ENCODE measurements at regions not wholly inside any gene's neighbourhood (a gene's known extent, or its start where the extent isn't known, plus 50 kb on each side); places are given as distances from the start of the nearest gene placed in this dataset.
A peak's percentile ranks its signal among the peaks of the same experiment; 100 is the strongest.
"Not testable (repeated sequence)": the region's sequence is repeated elsewhere in the genome, so short reads cannot be mapped to it uniquely, and the experiment has no call there.

GRCh38 chr2:128602038-128602698, 283.5 kb upstream of the HS6ST1 start:
- Histone ChIP-seq H3K27me3 (no peaks in the 10 kb centered on the region), H3K4me1 (ENCODE audit: insufficient read depth) (no peaks in the 10 kb centered on the region), H3K36me3 (no peaks in the 10 kb centered on the region), H3K9me3 (no peaks in the 10 kb centered on the region), H3K27ac (no peak overlapping the region), H3K4me3 (no peak overlapping the region)
- TF ChIP-seq, protein P1, sequence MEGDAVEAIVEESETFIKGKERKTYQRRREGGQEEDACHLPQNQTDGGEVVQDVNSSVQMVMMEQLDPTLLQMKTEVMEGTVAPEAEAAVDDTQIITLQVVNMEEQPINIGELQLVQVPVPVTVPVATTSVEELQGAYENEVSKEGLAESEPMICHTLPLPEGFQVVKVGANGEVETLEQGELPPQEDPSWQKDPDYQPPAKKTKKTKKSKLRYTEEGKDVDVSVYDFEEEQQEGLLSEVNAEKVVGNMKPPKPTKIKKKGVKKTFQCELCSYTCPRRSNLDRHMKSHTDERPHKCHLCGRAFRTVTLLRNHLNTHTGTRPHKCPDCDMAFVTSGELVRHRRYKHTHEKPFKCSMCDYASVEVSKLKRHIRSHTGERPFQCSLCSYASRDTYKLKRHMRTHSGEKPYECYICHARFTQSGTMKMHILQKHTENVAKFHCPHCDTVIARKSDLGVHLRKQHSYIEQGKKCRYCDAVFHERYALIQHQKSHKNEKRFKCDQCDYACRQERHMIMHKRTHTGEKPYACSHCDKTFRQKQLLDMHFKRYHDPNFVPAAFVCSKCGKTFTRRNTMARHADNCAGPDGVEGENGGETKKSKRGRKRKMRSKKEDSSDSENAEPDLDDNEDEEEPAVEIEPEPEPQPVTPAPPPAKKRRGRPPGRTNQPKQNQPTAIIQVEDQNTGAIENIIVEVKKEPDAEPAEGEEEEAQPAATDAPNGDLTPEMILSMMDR (IDR thresholded peaks at IDR 0.05) = no peak
- TF ChIP-seq EP300 (IDR thresholded peaks at IDR 0.05) (no peak), POLR2A (IDR thresholded peaks at IDR 0.05) (no peak)
- intact Hi-C loops (cut with DNase I) = no loop called here
- DNase-seq = peak in 1 of 5 donors; percentile 23
- WGBS, 3 donors = 92 to 93% (median 92%) methylated on average over 11 of the region's 11 CpGs

DNA sequence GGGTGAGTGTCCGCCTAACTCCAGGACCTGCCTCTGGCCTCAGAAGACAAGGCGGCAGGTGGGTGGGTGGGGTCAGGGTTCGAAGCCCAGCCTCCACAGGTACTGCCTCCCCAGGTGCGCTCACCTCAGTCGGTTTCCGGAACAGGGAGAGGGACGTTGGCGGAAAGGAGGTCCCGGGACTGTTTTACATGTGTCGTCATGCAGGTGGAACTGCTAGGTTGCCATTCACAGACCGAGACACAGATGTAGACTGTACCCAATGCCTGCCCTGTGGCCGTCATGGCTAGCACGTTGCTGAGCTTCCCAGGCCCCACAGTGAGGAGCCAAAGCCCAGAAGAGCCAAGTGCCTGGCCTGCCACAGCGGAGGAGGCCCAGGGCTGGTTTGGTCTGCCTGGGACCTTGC, 284.0 kb upstream of the HS6ST1 start:
- 90 to 94% (median 93%) methylated on average over 14 of the region's 14 CpGs for whole genome bisulfite sequencing, 3 donors
- no peak overlapping the region for H3K27ac ChIP-seq
- peak in 2 of 5 donors; percentile 15 to 19 for DNase-seq
- H3K4me1 ChIP-seq (ENCODE audit: insufficient read depth) = no peaks in the 10 kb centered on the region
- no peaks in the 10 kb centered on the region for H3K27me3 ChIP-seq
- TF ChIP-seq POLR2A (IDR thresholded peaks at IDR 0.05) = no peak
- no peak for TF ChIP-seq EP300 (IDR thresholded peaks at IDR 0.05)
- TF ChIP-seq, protein P1 (IDR thresholded peaks at IDR 0.05) = no peak
- H3K9me3 ChIP-seq = no peaks in the 10 kb centered on the region
- intact Hi-C loops (cut with DNase I) = no loop called here
- H3K36me3 ChIP-seq = no peaks in the 10 kb centered on the region
- no peak overlapping the region for H3K4me3 ChIP-seq

GRCh38 chr2:128603411-128603924, 284.8 kb upstream of the HS6ST1 start:
- intact Hi-C loops (cut with DNase I) = no loop called here
- Histone ChIP-seq H3K27me3 (no peaks in the 10 kb centered on the region), H3K4me3 (no peak overlapping the region), H3K9me3 (no peaks in the 10 kb centered on the region), H3K4me1 (ENCODE audit: insufficient read depth) (no peaks in the 10 kb centered on the region), H3K36me3 (no peaks in the 10 kb centered on the region), H3K27ac (no peak overlapping the region)
- peak in 2 of 5 donors; percentile 9 to 22 for DNase-seq
- TF ChIP-seq, protein P1 (IDR thresholded peaks at IDR 0.05) = no peak
- TF ChIP-seq POLR2A (IDR thresholded peaks at IDR 0.05) = no peak
- no peak for TF ChIP-seq EP300 (IDR thresholded peaks at IDR 0.05)
- WGBS, 3 donors = 83 to 90% (median 86%) methylated on average over 14 of the region's 14 CpGs

GRCh38 chr2:128604045-128604444, 285.4 kb upstream of the HS6ST1 start:
- Histone ChIP-seq H3K36me3 (no peaks in the 10 kb centered on the region), H3K27me3 (no peaks in the 10 kb centered on the region), H3K4me1 (ENCODE audit: insufficient read depth) (no peaks in the 10 kb centered on the region), H3K27ac (no peak overlapping the region), H3K9me3 (no peaks in the 10 kb centered on the region), H3K4me3 (no peak overlapping the region)
- no peak for TF ChIP-seq EP300 (IDR thresholded peaks at IDR 0.05)
- no peak for TF ChIP-seq POLR2A (IDR thresholded peaks at IDR 0.05)
- TF ChIP-seq, protein P1 (IDR thresholded peaks at IDR 0.05) = no peak
- intact Hi-C loops (cut with DNase I) = no loop called here
- WGBS, 3 donors = 73 to 84% (median 78%) methylated on average over 2 of the region's 2 CpGs
- peak in 2 of 5 donors; percentile 2 to 17 for DNase-seq

DNA sequence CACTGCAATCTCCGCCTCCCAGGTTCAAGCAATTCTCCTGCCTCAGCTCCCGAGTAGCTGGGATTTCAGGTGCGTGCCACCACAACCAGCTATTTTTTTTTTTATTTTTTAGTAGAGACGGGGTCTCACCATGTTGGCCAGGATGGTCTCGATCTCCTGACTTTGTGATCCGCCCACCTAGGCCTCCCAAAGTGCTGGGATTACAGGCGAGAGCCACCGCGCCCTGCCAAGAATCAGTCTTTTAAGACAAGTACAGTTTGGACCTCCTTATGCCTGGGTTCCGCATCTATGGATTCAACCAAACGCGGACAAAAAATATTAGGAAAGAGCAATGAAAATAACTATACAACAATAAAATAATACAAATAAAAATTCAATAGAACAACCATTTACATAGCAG, 285.9 kb upstream of the HS6ST1 start:
- DNase-seq = peak in 1 of 5 donors; percentile 2
- not testable (repeated sequence) for H3K27me3 ChIP-seq

More for the DNA sequence above, 285.9 kb upstream of the HS6ST1 start:
- H3K36me3 ChIP-seq; H3K4me3 ChIP-seq; H3K27ac ChIP-seq; H3K9me3 ChIP-seq; H3K4me1 ChIP-seq (ENCODE audit: insufficient read depth); intact Hi-C loops (cut with DNase I): not testable (repeated sequence)
- 90 to 93% (median 92%) methylated on average over 12 of the region's 12 CpGs for WGBS, 3 donors

Data from ovary (tissue), 7 donors.